LHCN-M2 (cell line): ENCODE measurements at regions not wholly inside any gene's neighbourhood (a gene's known extent, or its start where the extent isn't known, plus 50 kb on each side); places are given as distances from the start of the nearest gene placed in this dataset.

ENCODE experiments used
- DNase-seq: peaks from one replicate; pipeline ENCODE4 v3.0.0-alpha.2; 2012; ENCODE audit warnings: low read depth

DNA sequence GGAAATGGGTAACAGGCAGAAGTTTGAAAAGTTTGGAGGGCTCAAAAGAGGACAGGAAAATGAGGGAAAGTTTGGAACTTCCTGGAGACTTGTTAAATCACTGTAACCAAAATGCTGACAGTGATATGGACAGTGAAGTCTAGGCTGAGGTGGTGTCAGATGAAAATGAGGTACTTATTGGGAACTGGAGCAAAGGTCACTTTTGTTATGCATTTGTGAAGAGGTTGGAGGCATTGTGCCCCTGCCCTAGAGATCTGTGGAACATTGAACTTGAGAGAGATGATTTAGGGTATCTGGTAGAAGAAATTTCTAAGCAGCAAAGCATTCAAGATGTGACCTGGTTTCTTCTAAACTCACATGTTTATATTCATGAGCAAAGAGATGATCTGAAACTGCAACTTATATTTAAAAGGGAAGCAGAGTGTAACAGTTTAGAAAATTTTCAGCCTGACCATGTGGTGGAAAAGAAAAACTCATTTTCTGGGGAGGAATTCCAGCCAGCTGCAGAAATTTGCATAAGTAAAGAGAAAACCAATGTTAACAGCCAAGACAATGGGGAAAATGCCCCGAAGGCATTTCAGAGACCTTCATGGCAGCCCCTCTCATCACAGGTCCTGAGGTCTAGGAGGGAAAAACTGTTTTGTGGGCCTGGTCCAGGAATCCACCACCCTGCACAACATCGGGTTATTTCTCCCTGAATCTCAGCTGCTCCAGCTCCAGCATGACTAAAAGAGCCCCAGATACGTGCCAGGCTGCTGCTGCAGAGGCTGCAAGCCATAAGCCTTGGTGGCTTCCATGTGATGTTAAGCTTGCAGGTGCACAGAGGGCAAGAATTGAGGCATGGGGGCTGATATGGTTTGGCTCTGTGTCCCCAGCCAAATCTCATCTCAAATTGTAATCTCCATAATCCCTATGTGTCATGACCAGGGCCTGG lies 632.5 kb upstream of the GNPDA2 start:
- no peak for DNase-seq

DNA sequence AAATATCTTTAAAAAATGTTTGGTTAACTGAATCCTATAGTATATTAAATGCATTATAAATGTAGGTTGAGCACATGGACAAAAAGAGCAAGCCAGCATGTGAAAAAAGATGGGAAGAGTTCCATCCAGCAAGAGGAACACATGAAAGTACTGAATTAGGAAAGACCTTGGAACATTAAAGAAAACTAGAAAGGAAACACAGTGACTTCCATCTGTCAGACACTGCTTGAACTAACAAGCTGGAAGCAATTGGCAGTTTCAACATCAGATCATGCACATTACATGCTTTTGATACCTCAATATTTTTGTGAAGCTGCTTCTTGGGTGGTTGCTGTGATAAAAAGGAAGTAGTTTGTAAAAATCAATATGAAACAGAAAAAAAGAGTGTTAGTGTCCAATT lies 626.8 kb upstream of the GNPDA2 start:
- DNase-seq: no peak

DNA sequence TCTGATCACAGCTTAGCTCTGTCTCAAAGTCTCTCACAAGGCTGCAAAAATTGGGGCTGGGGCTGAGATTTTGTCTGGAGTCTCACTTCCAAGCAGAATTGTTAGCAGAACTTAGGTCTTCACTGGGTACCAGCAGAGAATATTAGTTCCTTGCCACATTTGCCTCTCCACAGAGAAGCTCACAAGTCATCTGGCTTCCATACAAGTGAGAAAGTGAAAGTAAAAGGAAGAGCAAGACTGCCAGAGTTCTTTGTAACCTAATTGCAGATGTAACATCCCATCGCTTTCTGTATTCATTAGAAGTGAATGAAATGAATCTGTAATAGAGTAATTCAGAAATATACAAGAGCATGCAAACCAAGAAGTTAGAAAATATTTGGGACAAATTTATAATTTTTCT lies 624.1 kb upstream of the GNPDA2 start:
- DNase-seq: no peak

DNA sequence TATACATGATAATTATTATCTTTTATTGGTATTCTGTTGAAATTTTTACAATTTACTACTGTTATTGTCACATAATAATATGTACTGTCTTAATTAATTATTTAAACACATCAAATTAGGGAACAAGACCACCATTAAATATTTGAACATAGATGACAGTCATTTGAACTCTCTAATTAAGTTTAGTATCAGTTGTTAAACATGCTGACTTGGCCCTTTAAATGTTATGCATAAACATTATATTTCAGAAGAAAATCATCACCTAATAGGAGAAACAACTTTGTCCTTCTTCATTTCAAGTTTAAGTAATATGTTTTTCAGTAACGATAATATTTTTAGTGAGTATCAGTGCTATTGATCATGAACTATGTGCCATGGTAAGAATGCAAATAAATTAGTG lies 623.5 kb upstream of the GNPDA2 start:
- DNase-seq: no peak

DNA sequence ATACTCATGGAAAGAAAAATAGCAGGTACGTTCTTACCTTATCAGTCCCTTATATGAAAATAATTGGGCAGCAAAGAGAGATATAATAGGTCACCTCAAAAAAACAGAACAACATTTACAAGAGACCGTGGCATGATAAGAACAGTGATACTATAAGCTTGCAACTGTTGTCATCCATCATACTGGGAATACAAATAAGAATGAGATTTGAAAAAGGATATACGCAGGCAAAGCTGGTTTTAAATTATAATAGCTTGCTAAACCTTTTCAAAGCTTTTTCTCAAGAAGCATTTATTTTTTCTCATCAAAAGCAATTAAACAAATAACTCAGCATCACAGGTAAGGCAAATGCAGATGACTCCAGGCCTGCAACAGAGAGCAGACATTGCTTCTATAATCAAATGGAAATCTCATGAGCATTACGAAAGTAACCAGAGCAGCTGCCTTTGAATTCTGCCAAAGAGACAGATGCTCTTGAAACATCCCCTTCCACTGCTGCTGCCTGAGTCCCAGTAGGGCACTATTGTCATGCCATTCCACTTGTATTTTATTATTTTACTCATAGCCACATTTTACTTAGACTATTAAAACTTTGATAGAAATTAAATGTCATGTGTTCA lies 620.6 kb upstream of the GNPDA2 start:
- DNase-seq: no peak

DNA sequence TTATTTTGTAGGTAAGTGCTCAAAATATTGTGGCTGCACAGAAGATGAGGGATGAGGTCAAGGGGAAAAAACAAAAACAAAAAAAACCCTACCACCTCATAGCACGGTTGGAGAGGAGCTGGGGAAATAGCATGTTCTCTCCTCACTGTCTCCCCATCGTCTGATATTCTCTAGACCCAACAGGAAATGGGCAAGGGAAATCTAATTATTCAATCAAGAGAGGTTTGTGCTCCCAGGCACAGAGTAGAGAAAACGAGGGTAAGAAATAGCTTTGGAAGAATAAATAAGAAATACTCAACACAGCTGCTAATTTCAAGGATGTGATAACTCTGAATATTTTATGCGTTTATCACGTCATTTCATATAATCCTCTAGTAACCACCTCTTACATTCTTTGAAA lies 619.2 kb upstream of the GNPDA2 start:
- no peak for DNase-seq

DNA sequence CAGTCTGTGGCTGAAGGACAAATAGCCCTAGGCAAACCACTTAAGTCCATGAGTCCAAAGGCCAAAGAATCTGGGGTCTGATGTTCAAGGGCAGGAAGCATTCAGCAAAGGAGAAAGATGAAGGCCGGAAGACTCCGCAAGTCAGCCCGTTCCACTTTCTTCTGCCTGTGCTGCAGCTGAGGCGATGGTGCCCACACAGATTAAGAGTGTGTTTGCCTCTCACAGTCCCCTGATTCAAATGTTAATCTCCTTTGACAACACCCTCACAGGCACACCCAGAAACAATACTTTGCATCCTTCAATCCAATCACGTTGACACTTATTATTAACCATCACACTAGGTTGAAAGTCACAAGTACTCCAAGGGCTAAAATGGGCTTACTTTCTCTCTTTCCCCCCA lies 605.4 kb upstream of the GNPDA2 start:
- no peak for DNase-seq

DNA sequence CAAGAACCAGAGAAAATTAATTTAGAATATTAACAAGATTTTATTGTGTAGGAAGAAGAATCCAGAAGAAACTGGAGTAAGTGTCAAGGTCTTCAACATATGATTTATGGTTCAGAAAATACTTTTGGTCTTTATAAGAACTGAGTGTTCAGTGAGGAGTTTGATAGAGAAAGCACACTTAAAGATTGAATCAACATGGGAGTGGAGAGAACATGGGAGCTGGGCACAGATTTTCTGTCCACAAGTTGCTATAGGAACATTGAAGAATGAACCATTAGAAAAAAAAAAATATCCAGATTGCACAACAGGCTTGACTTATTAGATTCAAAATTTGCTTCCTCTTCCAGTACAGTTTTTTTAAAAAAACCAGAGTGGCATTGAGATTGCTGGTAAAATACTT lies 601.2 kb upstream of the GNPDA2 start:
- DNase-seq: no peak

DNA sequence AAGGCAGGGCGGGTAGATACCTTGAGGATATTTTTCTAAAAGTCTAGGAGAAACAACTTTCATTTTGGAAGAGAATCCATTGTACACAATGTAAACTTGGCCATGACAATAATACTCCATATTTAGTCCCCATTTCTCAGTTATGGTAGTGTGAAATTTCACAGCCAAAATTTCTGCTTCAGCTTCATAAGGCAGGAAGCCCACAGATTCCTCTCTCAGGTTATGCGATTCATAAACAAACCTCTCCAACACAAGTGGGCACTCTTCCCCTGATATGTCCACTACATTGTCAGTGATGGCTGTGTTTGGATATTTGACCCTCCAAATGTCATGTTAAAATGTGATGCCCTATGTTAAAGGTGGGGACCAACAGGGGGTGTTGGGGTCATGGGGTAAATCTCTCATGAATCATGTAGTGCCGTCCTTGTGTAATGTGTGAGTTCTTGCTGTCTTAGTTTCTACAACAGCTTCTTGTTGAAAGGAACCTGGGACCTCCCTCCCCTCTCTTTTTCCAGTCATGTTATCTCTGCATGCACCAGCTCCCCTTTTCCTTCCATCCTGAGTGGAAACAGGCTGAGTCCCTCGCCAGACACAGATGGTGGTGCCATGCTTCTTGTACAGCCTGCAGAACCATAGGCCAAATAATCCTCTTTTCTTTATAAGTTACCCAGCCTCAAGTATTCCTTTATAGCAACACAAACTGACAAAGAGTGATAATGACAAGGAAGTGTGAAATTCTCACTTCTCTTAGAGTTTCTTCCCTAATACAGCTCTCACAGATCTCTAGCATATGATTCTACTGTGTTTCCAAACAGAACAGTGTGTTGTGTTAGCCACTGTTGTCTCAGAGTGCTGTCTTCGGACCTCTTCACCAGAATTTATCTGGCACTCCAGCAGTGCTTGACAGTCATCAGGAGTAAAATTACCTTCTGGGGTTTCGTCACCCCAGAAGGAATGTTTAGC lies 598.4 kb upstream of the GNPDA2 start:
- no peak for DNase-seq

DNA sequence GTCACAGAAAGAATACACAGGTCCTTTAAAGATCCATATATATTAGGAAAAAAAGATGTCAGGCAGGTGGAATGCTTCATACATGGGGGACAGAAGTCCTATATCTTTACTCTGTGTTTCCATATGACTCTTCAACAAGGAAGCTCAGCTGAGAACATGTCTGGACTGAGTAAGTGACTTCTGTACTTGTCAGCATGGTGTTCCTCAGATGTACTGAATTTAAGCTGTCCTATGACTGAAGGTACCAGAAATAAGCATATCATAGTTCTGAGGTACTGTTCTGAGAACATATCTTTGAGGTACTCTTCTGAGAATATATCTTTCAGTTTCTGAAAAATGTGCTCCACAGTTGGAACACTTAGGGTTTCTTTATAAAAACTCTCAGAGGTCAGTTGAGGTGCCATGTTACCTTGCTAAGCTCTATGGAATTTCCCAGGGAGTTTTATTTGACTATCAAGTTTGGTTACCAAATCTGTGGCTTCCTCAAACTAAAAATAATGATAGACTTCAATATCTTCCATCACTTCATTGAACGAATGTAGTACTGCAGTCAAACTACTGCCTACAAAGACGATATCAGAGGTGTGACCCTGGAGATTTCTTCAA lies 597.2 kb upstream of the GNPDA2 start:
- no peak for DNase-seq

DNA sequence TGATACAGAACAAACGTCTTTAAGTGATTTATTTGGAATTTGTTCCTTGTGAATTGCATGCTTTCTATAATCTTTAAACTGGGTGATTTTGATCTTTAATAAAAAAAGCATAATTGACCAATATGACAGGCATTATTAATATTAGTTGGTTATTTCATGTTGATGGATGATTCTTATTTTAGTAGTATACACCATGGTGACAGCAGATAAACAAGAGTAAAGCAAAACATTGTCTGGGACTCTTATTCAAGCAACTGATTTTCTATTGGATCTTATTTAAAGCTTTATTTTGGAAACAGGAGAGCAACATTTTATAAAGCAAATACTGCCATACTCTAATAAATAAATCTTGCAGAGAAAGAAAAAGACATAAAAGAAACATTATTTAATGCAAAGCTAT lies 591.4 kb upstream of the GNPDA2 start:
- DNase-seq: no peak

DNA sequence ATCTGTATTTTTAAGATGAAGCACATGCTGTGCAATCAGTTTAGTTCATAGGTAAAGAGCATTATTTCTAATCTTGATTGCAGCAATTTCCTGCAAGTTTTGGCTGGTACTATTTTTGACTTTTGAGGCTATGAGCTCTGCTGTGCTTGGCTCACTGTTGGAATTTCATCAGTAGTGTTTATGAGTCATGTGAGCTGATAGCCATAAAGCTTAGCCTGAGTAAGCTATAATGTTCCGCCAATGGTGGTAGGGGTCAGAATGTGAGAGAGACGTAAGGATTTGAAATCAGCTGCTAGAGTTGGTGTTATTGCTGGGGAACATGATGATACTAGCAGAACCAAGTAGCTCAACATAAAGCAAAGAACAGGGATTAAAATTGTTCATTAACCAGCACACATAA lies 590.9 kb upstream of the GNPDA2 start:
- no peak for DNase-seq

DNA sequence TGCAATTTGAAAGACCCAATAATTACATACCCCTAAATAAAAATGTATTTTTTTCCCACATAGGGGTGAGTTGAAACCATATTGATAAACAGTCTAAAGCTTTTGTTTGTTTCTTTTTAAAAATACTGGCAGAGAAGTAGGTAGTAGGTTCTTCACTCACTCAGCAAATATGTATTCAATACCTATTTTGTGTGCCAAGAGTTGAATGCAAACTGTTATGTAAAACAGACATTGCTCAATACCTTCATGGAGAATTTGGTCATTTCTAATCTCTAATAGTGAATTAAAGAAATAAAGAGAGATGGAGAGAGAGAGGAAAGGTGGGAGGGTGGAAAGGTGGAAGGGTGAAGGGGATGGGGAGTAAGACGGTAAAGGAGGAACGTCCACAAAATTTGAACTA lies 589.9 kb upstream of the GNPDA2 start:
- no peak for DNase-seq

DNA sequence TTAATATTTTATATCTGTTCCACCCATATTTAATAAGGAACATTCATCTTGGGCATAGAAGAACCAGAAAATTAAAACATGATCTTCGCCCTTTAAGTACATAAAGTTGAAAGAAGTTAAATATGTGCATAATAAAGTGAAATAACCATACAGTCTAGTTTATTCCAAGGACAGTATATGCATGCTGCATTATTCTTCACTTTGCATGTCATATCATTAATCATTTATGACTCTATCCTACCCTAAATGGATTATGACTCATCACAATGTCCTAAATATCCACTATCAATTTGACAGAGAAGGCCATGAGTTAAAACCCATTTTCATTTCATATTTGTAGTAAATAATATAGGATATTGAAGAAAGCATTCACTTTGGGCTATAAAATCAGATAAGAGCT lies 576.5 kb upstream of the GNPDA2 start:
- no peak for DNase-seq

DNA sequence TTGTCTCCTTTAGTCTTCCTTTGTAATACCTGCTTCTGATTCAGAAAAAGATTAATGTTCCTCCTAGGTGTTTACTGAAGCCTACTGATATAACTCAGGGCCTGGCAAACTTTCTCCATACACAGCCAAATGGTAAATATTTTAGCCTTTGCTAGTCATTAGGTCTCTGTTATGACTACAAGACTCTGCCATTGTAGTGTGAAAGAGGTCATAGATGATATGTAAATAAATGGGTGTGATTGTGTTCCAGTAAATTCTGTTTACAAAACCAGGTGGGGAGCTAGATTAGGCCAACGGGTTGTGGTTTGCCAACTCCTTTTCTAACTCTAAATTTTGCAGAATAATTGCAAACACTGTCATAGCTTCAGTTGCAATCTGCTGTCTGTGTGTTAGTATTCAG lies 568.1 kb upstream of the GNPDA2 start:
- no peak for DNase-seq

DNA sequence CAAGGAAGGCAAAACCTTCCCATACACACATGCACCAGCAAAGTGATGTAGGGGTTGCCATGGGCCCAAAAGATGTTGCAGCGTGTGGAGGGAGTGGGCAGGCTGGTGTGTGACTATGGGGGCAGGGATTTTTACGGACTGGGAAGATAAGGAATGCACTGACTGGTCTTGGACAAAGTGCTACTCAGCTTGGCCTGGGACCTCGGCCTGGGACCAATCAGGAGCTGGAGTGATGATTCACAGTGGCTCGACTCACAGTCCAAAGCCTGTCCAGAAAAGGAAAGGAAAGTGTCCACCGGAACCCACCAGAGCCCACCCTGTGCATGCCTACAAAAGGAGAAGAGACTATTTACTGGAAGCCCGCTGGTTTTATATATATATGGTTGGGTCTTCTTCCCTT lies 567.0 kb upstream of the GNPDA2 start:
- DNase-seq: no peak

DNA sequence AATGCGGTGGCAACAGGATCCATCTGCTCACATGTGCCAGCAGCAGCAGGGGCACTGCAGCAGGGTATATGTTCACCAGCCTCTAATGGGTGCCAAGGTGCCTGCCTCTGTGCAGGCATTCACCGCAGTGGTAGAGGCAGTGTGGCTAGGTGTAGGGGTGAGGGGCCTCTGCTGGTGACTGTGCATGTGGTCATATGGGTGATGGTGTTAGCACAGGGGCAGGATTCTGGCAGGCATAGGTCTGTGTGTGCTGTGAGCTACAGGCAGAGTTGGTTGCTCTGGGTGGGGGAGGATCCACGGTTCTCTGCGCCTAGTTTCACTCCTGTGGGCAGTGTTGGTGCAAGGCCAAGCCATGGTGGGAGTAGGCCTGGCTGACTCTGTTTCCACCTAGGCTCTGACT lies 566.5 kb upstream of the GNPDA2 start:
- no peak for DNase-seq

DNA sequence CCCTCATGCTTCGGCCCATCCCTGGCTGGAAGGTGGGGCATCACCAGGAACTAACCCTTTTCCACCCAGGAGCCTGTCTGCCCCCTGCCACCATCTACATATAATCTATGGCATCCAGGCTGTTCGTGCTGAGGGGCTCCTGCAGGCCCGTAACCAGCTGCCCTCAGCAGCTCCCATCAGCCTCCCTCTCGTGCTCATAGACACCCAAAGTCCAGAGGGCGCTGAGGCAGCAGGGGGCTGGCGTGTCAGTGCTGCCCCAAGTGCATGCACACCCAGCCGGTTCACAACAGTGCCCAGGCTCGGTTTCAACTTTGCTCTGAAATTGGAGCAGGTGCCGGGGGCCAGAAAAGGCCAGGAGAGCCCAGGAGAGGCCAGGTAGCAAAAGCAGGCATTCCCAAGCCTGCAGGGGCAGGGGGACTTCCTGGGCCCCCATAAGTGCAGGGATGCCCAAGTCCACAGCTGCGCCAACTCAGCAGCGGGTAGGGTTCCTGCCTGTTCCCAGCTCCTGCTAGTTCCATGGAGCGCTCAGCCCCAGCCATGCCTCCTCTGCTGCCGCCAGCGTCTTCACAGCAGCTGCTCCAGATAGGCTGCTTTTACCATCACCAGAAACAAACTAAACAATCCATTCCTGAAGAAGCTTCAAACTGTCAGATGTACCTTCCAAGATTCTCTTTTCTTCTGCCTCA lies 558.2 kb upstream of the GNPDA2 start:
- no peak for DNase-seq

DNA sequence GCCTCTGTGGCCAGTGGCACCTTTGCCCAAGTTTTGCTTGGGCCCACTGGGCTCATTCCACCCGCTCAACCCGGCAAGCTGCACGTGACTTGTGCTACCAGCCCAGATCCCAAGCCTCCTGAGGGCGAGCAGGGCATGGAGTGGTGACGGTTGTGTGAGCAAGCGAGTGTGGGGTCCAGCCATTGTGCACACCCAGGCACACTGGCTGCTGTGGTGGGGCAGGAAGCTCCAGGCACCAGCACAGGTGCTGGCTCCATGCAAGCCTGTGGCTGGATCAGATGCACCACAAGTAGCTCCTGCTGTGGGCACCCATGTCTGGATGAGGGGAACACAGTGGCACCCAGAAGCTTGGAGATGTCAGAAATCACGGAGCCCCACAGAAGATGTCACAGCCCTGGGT lies 557.0 kb upstream of the GNPDA2 start:
- DNase-seq: no peak

DNA sequence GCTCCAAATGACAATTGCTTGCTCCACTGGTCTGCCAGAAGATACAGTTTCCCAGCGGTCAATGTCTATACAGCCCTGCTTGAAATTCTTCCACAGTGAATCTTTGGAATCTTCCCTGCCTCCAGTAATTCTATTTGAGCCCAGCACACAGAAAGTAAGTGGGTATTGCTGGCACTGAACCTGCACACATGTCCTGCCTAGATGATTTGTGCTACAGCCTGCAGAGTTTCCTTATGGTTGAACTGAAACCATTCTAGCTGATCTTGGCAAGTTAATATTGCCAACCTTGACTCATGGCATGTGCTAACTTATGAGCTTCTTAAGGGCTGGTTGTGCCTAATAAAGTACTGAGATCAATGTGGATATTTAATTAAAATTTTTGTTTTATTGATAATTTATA lies 553.8 kb upstream of the GNPDA2 start:
- no peak for DNase-seq

DNA sequence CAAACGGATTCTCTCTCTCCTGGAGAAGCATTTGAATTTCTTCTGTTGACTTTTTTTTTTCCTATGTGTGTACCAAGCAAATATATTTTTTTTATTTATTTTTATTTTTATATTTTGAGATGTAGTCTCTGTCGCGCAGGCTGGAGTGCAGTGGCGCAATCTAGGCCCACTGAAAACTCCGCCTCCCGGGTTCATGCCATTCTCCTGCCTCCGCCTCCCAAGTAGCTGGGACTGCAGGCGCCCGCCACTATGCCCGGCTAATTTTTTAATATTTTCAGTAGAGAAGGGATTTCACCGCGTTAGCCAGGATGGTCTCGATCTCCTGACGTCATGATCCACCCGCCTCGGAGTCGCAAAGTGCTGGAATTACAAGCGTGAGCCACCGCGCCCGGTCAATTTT lies 549.5 kb upstream of the GNPDA2 start:
- no peak for DNase-seq
